DND-41 (cell line): ENCODE measurements at regions not wholly inside any gene's neighbourhood (a gene's known extent, or its start where the extent isn't known, plus 50 kb on each side); places are given as distances from the start of the nearest gene placed in this dataset.

Source experiments
- CTCF ChIP-seq: IDR thresholded peaks from 2 replicates; pipeline ENCODE4 v1.5.1; 2012; ENCODE audit warnings: borderline replicate concordance, low read length, moderate library complexity, mild to moderate bottlenecking; ENCODE audit not compliant: poor library complexity, severe bottlenecking; ENCODE audit errors: extremely low read depth
- EZH2 ChIP-seq: IDR thresholded peaks from 3 replicates; pipeline ENCODE4 v1.6.1; 2012; ENCODE audit warnings: borderline replicate concordance, low read depth, mild to moderate bottlenecking, moderate library complexity, low read length, inconsistent platforms; ENCODE audit not compliant: severe bottlenecking

- TF ChIP-seq EZH2, result no peak
- no peak for TF ChIP-seq CTCF
Observed at GRCh38 chr7:17689361-17689902, 250.9 kb downstream of the SNX13 start.
